ENCODE measurements at regions not wholly inside any gene's neighbourhood (a gene's known extent, or its start where the extent isn't known, plus 50 kb on each side); places are given as distances from the start of the nearest gene placed in this dataset.

DNA sequence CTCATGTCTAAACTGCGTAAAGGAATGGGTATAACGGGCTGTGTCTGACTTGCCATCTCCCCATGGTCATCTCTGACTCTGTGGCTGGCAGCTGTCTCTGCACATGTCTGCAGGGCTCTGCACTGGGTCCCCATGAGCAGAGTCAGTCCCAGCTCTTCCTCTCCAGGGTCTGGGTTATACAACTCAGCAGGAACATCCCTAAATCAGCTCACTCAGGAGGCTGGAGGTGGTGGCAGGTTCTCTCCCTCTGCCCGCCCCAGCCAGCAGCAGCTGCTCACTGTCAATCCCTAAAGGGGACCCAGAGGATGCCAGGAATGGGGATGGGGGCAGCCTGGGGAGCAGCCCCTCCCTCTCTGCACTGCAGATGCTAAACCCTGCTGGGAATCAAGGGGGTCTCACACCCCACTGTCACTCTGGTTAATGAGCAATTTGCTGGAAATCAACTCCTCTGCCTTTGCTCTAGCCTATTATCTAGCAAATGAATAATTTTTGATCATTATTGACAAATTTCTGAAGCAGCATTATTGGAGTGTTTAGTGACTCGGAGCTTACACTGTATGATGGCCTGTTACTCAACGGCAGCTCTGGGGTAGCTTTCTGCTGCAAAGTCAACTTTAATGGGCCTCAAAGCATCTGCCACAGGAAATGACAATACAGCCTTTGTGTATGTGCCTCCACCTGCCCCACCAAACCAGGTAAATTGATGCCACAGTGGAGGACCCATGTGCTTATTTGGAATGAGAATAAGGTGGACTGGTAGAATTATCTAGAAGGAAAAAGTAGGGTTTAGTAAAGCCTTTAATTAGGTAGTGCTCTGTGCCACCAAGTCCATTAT is 55.7 kb upstream of the SHANK2 start:
- TF ChIP-seq, protein P1, sequence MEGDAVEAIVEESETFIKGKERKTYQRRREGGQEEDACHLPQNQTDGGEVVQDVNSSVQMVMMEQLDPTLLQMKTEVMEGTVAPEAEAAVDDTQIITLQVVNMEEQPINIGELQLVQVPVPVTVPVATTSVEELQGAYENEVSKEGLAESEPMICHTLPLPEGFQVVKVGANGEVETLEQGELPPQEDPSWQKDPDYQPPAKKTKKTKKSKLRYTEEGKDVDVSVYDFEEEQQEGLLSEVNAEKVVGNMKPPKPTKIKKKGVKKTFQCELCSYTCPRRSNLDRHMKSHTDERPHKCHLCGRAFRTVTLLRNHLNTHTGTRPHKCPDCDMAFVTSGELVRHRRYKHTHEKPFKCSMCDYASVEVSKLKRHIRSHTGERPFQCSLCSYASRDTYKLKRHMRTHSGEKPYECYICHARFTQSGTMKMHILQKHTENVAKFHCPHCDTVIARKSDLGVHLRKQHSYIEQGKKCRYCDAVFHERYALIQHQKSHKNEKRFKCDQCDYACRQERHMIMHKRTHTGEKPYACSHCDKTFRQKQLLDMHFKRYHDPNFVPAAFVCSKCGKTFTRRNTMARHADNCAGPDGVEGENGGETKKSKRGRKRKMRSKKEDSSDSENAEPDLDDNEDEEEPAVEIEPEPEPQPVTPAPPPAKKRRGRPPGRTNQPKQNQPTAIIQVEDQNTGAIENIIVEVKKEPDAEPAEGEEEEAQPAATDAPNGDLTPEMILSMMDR (optimal IDR thresholded peaks at IDR 0.05 in 1 of 3, IDR thresholded peaks at IDR 0.05 in 1 of 3, conservative IDR thresholded peaks at IDR 0.05 in 1 of 3; ENCODE audit: extremely low read depth in 1 of 3, insufficient read depth in 2 of 3, low read length in 3 of 3), result no peak
- no peak for TF ChIP-seq EZH2 (IDR thresholded peaks at IDR 0.05; ENCODE audit: low read length)
- H3K27ac ChIP-seq (ENCODE audit: control insufficient read depth, insufficient read depth, low read length), result no peak overlapping the region
- DNase-seq (ENCODE audit: low read depth, low spot score) (no peak), FAIRE-seq (no peak)
- H4K20me1 ChIP-seq (ENCODE audit: control insufficient read depth, extremely low read depth, insufficient read depth, low read length), result no peaks in the 10 kb centered on the region
- H3K4me2 ChIP-seq (ENCODE audit: control insufficient read depth, extremely low read depth, insufficient read depth, low read depth, low read length), result no peak overlapping the region
- no peaks in the 10 kb centered on the region for H3K4me1 ChIP-seq (ENCODE audit: control insufficient read depth, extremely low read depth, insufficient read depth, low read length)
- no peak overlapping the region for H3K4me3 ChIP-seq (ENCODE audit: control insufficient read depth in 2 of 3, extremely low read depth in 1 of 3, insufficient read depth in 2 of 3, low read depth in 1 of 3, low read length in 3 of 3)
- H2AFZ ChIP-seq (ENCODE audit: control insufficient read depth, low read length), result no peak overlapping the region
- H3K9me3 ChIP-seq (ENCODE audit: control insufficient read depth, low read depth, low read length), result no peaks in the 10 kb centered on the region
- no peaks in the 10 kb centered on the region for H3K27me3 ChIP-seq (ENCODE audit: control insufficient read depth, extremely low read depth, insufficient read depth, low read length)
- H3K36me3 ChIP-seq (ENCODE audit: control insufficient read depth in 2 of 2, extremely low read depth in 1 of 2, insufficient read depth in 2 of 2, low read length in 2 of 2), result no peaks in the 10 kb centered on the region
- H3K9me1 ChIP-seq (ENCODE audit: control insufficient read depth, extremely low read depth, insufficient read depth, low read length), result no peaks in the 10 kb centered on the region
- H3K79me2 ChIP-seq (ENCODE audit: control insufficient read depth, insufficient read depth, low read length), result no peaks in the 10 kb centered on the region
- no peak overlapping the region for H3K9ac ChIP-seq (ENCODE audit: control insufficient read depth, extremely low read depth, insufficient read depth, low read length)
- dilution Hi-C loops (cut with MboI; ENCODE audit: extremely low pct_ligation_motif_present, low sequenced_read_pairs), result no loop called here

DNA sequence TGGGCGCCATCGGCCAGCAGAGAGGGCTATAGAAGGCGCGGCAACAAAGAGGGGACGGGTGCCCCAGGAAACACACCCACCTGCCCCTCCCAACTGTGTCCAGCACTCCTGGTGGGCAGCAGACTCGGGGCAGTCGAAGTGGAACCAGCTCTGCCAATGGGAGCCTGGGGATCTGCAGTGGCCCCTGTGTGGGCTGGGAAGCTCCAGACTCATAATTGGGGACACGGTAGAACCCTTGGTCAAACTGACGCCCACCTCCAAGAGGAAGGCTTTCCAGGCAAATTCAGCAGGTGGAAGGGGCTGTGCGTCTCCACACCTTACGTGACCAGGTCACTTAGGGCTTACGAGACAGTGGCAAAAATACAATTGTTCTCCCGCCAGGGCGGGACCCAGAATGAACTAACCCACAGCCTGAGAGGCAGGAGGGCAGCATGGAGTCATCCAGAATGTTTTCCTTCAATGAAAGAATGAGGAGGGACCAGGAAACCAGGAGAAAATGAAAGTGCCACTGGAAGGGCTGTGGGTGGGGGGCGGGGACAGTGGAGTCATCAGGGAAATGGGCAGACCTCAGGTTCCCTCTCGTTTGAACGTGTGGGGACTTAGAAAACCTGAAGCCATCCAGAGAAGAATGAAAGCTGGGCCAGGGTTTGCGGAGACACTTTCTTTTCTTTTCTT is 53.2 kb upstream of the SHANK2 start:
- TF ChIP-seq, protein P1 (optimal IDR thresholded peaks at IDR 0.05 in 1 of 3, IDR thresholded peaks at IDR 0.05 in 1 of 3, conservative IDR thresholded peaks at IDR 0.05 in 1 of 3; ENCODE audit: extremely low read depth in 1 of 3, insufficient read depth in 2 of 3, low read length in 3 of 3), result no peak
- no peak for TF ChIP-seq EZH2 (IDR thresholded peaks at IDR 0.05; ENCODE audit: low read length)
- FAIRE-seq (no peak), DNase-seq (ENCODE audit: low read depth, low spot score) (no peak)
- Histone ChIP-seq H3K27ac (ENCODE audit: control insufficient read depth, insufficient read depth, low read length) (no peak overlapping the region), H3K4me3 (ENCODE audit: control insufficient read depth in 2 of 3, extremely low read depth in 1 of 3, insufficient read depth in 2 of 3, low read depth in 1 of 3, low read length in 3 of 3) (no peak overlapping the region), H4K20me1 (ENCODE audit: control insufficient read depth, extremely low read depth, insufficient read depth, low read length) (no peaks in the 10 kb centered on the region), H3K9ac (ENCODE audit: control insufficient read depth, extremely low read depth, insufficient read depth, low read length) (no peak overlapping the region), H3K9me3 (ENCODE audit: control insufficient read depth, low read depth, low read length) (no peaks in the 10 kb centered on the region), H3K27me3 (ENCODE audit: control insufficient read depth, extremely low read depth, insufficient read depth, low read length) (no peaks in the 10 kb centered on the region), H3K36me3 (ENCODE audit: control insufficient read depth in 2 of 2, extremely low read depth in 1 of 2, insufficient read depth in 2 of 2, low read length in 2 of 2) (no peaks in the 10 kb centered on the region), H3K9me1 (ENCODE audit: control insufficient read depth, extremely low read depth, insufficient read depth, low read length) (no peaks in the 10 kb centered on the region), H3K4me1 (ENCODE audit: control insufficient read depth, extremely low read depth, insufficient read depth, low read length) (no peaks in the 10 kb centered on the region), H2AFZ (ENCODE audit: control insufficient read depth, low read length) (no peak overlapping the region), H3K4me2 (ENCODE audit: control insufficient read depth, extremely low read depth, insufficient read depth, low read depth, low read length) (no peak overlapping the region), H3K79me2 (ENCODE audit: control insufficient read depth, insufficient read depth, low read length) (no peaks in the 10 kb centered on the region)
- dilution Hi-C loops (cut with MboI; ENCODE audit: extremely low pct_ligation_motif_present, low sequenced_read_pairs), result no loop called here
